Mammary epithelial cell (primary cell): ENCODE measurements at regions not wholly inside any gene's neighbourhood (a gene's known extent, or its start where the extent isn't known, plus 50 kb on each side); places are given as distances from the start of the nearest gene placed in this dataset.

Source experiments
- EZH2 ChIP-seq: IDR thresholded peaks from 2 replicates; pipeline ENCODE4 v1.6.1; 2012; ENCODE audit warnings: low read length, inconsistent platforms, borderline replicate concordance
- TF ChIP-seq, protein P1 (sequence below), 2 donors: IDR thresholded peaks in 1 of 2; conservative IDR thresholded peaks in 1 of 2; 2 replicates each; pipeline ENCODE4 v1.5.1; 2011 to 2012; ENCODE audit warnings: inconsistent platforms in 2 of 2, low read length in 2 of 2, mild to moderate bottlenecking in 2 of 2, control low read depth in 1 of 2, low read depth in 1 of 2; ENCODE audit not compliant: insufficient read depth in 1 of 2; ENCODE audit errors: extremely low read depth in 1 of 2

DNA sequence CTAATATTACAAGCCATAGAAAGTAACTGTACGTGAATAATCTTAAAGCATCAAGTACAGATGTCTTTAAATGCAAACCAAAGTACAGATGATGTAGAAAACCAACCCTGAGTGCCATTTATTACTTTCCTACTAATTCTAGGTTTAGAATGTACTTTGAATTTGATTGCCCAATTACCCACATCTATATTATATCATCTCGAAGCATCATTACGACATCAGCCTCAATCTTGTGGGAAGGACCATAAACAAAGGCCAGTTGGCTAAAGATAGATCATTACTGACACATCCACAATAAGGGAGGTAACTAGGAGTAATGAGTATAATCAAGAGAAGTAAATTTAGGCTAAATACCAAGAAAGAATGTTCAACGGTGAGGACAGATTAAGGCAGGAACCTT lies 478.9 kb downstream of the BCAT1 start:
- TF ChIP-seq, protein P1, sequence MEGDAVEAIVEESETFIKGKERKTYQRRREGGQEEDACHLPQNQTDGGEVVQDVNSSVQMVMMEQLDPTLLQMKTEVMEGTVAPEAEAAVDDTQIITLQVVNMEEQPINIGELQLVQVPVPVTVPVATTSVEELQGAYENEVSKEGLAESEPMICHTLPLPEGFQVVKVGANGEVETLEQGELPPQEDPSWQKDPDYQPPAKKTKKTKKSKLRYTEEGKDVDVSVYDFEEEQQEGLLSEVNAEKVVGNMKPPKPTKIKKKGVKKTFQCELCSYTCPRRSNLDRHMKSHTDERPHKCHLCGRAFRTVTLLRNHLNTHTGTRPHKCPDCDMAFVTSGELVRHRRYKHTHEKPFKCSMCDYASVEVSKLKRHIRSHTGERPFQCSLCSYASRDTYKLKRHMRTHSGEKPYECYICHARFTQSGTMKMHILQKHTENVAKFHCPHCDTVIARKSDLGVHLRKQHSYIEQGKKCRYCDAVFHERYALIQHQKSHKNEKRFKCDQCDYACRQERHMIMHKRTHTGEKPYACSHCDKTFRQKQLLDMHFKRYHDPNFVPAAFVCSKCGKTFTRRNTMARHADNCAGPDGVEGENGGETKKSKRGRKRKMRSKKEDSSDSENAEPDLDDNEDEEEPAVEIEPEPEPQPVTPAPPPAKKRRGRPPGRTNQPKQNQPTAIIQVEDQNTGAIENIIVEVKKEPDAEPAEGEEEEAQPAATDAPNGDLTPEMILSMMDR (conservative IDR thresholded peaks at IDR 0.05 in 1 of 2, IDR thresholded peaks at IDR 0.05 in 1 of 2; ENCODE audit: extremely low read depth in 1 of 2, insufficient read depth in 1 of 2, low read depth in 1 of 2, low read length in 2 of 2): no peak
- TF ChIP-seq EZH2: no peak
